Loucy (cell line): ENCODE measurements at regions not wholly inside any gene's neighbourhood (a gene's known extent, or its start where the extent isn't known, plus 50 kb on each side); places are given as distances from the start of the nearest gene placed in this dataset.

Experiments used
- H2AFZ ChIP-seq: fragments of 200-600 bp; sonication (generic); 2 replicates; pipeline ENCODE4 v1.6.0; 2016; ENCODE audit warnings: antibody characterized with exemption, mild to moderate bottlenecking, low read length, moderate library complexity
- H3F3A ChIP-seq: fragments of 200-600 bp; 2 replicates; pipeline ENCODE4 v1.6.0; 2016; ENCODE audit warnings: antibody characterized with exemption, low read depth, mild to moderate bottlenecking
- H3K27me3 ChIP-seq: fragments of 200-600 bp; sonication (generic); 2 replicates; pipeline ENCODE4 v1.6.1; 2014; ENCODE audit warnings: low read length, mild to moderate bottlenecking; ENCODE audit not compliant: insufficient read depth, poor library complexity, severe bottlenecking
- H3K36me3 ChIP-seq: fragments of 200-600 bp; sonication (generic); 2 replicates; pipeline ENCODE4 v1.6.1; 2016; ENCODE audit warnings: low read length; ENCODE audit not compliant: insufficient read depth
- H3K4me1 ChIP-seq: fragments of 200-600 bp; sonication (generic); 2 replicates; pipeline ENCODE4 v1.5.1; 2014; ENCODE audit warnings: low read length, mild to moderate bottlenecking; ENCODE audit not compliant: insufficient read depth, poor library complexity, severe bottlenecking
- H3K4me2 ChIP-seq: fragments of 200-600 bp; sonication (generic); 2 replicates; pipeline ENCODE4 v1.6.0; 2014; ENCODE audit warnings: antibody characterized with exemption, low read length, low read depth, mild to moderate bottlenecking; ENCODE audit not compliant: poor library complexity, severe bottlenecking
- H3K4me3 ChIP-seq: fragments of 200-600 bp; sonication (generic); 2 replicates; pipeline ENCODE4 v1.5.1; 2014; ENCODE audit warnings: low read length, mild to moderate bottlenecking, mixed read lengths; ENCODE audit not compliant: poor library complexity, severe bottlenecking
- H3K79me2 ChIP-seq: fragments of 200-600 bp; sonication (generic); 2 replicates; pipeline ENCODE4 v1.6.1; 2014; ENCODE audit warnings: low read length; ENCODE audit not compliant: insufficient read depth
- H3K9ac ChIP-seq: fragments of 200-600 bp; sonication (generic); 2 replicates; pipeline ENCODE4 v1.6.0; 2014; ENCODE audit warnings: mild to moderate bottlenecking, low read depth, low read length, moderate library complexity; ENCODE audit not compliant: poor library complexity, severe bottlenecking
- H3K9me2 ChIP-seq: fragments of 200-600 bp; sonication (generic); replicated peaks from 2 replicates; pipeline ENCODE4 v1.6.1; 2016; ENCODE audit warnings: low read depth, low read length, mixed read lengths
- H3K9me3 ChIP-seq: fragments of 200-600 bp; sonication (generic); 2 replicates; pipeline ENCODE4 v1.6.1; 2014; ENCODE audit warnings: mild to moderate bottlenecking, antibody characterized with exemption, low read length, low read depth; ENCODE audit not compliant: insufficient read depth
- H4K20me1 ChIP-seq: fragments of 200-600 bp; sonication (generic); 2 replicates; pipeline ENCODE4 v1.6.0; 2014; ENCODE audit warnings: antibody characterized with exemption, low read length, mild to moderate bottlenecking; ENCODE audit not compliant: insufficient read depth, poor library complexity, severe bottlenecking
- EZH2phosphoT487 ChIP-seq: fragments of 200-600 bp; IDR thresholded peaks from 2 replicates; pipeline ENCODE4 v1.6.1; 2018; ENCODE audit warnings: antibody characterized with exemption, mild to moderate bottlenecking, moderate library complexity, borderline replicate concordance
- TF ChIP-seq, protein P1 (sequence below): fragments of 200-600 bp; sonication (generic); conservative IDR thresholded peaks from 2 replicates; pipeline ENCODE4 v1.5.1; 2014; ENCODE audit warnings: mild to moderate bottlenecking, antibody characterized with exemption, low read length

DNA sequence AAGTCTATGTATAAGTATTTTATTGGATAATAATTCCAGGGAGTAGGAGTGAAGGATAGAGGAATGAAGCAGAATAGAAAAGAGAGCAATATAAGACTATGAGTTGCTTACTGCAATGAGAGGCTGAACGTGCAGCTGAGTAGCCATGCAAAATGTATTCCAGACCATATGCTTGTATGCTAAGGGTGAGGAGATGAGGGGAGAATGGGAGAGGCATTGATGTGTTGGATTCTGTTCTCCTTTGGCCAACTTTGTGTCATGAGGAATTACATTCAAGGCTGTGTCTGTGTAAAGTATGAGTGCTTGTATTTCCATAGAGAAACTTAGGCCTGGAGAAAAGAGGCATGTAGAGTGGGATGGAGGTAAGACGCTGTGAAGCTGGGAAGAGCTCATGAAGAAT is 301.8 kb downstream of the ARL6IP6 start:
- Histone ChIP-seq H3K36me3 (no peaks in the 10 kb centered on the region), H3K79me2 (no peaks in the 10 kb centered on the region), H3K9me2 (no peaks in the 10 kb centered on the region), H3K4me3 (no peak overlapping the region), H3F3A (no peaks in the 10 kb centered on the region), H4K20me1 (no peaks in the 10 kb centered on the region), H3K4me2 (no peak overlapping the region), H3K27me3 (no peaks in the 10 kb centered on the region), H3K4me1 (no peaks in the 10 kb centered on the region), H2AFZ (no peak overlapping the region), H3K9me3 (no peaks in the 10 kb centered on the region), H3K9ac (no peak overlapping the region)
- TF ChIP-seq, protein P1, sequence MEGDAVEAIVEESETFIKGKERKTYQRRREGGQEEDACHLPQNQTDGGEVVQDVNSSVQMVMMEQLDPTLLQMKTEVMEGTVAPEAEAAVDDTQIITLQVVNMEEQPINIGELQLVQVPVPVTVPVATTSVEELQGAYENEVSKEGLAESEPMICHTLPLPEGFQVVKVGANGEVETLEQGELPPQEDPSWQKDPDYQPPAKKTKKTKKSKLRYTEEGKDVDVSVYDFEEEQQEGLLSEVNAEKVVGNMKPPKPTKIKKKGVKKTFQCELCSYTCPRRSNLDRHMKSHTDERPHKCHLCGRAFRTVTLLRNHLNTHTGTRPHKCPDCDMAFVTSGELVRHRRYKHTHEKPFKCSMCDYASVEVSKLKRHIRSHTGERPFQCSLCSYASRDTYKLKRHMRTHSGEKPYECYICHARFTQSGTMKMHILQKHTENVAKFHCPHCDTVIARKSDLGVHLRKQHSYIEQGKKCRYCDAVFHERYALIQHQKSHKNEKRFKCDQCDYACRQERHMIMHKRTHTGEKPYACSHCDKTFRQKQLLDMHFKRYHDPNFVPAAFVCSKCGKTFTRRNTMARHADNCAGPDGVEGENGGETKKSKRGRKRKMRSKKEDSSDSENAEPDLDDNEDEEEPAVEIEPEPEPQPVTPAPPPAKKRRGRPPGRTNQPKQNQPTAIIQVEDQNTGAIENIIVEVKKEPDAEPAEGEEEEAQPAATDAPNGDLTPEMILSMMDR: no peak
- TF ChIP-seq EZH2phosphoT487: no peak

DNA sequence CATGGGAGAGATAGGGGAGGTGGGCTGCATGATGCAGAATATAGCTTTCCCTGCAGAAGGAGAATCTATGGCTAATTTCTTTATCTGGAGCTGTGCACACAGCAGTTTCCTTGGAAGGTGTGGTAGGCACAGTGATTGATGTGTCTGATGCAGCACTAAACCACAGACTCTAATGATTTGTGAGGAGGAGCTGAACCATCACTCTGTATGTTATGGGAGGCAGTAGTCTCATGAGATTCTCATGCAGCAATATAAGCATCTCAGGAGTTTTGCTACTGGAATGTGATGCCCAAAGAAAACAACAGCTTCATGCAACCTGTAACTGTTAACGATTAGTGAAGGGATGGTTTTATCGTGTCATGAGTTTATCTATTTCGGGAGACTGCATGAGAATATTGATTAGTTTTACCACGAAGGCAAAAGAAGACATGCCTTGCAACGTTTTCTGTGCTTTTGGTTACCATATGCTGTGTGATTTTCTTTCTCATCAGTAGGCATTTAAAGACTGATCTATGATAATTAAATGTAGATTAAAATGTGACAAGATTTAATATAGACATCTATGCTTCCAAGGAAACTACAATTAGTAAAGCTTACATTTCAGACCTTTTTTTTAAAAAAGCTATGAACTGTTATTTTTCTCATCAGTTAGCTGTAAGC is 286.8 kb downstream of the ARL6IP6 start:
- no peaks in the 10 kb centered on the region for H3K36me3 ChIP-seq
- H3K4me1 ChIP-seq: no peaks in the 10 kb centered on the region
- TF ChIP-seq, protein P1: no peak
- no peak for TF ChIP-seq EZH2phosphoT487
- H2AFZ ChIP-seq: no peak overlapping the region
- no peak overlapping the region for H3K4me3 ChIP-seq
- no peak overlapping the region for H3K4me2 ChIP-seq
- H3K27me3 ChIP-seq: no peaks in the 10 kb centered on the region
- H3K9me2 ChIP-seq: no peaks in the 10 kb centered on the region
- H3K79me2 ChIP-seq: no peaks in the 10 kb centered on the region
- H4K20me1 ChIP-seq: no peaks in the 10 kb centered on the region
- H3K9me3 ChIP-seq: no peaks in the 10 kb centered on the region; the same call in 1 of the 2 replicates
- H3K9ac ChIP-seq: no peak overlapping the region
- no peaks in the 10 kb centered on the region for H3F3A ChIP-seq

DNA sequence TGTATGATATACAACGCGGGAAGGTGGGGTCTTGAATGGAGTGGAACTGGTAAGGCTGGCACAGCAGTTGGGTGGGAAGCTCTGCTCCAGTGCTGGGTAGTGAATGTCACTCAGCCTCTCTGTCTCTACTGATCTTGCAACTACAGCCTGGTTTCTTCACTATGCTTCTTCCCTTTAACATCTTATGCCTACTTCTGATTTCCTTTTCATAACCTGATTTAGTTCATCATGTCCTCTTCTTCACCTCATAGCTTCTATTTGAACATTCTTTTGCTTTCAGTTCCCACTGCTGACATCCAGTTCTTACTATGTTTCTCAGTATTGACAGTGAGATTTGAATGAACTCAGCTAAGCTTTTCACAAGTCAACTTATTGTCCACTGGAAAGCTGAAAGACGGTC is 286.2 kb downstream of the ARL6IP6 start:
- Histone ChIP-seq H3F3A (no peaks in the 10 kb centered on the region), H3K9me3 (no peaks in the 10 kb centered on the region; the same call in 1 of the 2 replicates), H3K79me2 (no peaks in the 10 kb centered on the region), H3K9me2 (no peaks in the 10 kb centered on the region), H4K20me1 (no peaks in the 10 kb centered on the region), H2AFZ (no peak overlapping the region), H3K9ac (no peak overlapping the region), H3K4me3 (no peak overlapping the region), H3K36me3 (no peaks in the 10 kb centered on the region), H3K4me1 (no peaks in the 10 kb centered on the region), H3K27me3 (no peaks in the 10 kb centered on the region), H3K4me2 (no peak overlapping the region)
- TF ChIP-seq EZH2phosphoT487: no peak
- TF ChIP-seq, protein P1: no peak
